ENCODE measurements at regions not wholly inside any gene's neighbourhood (a gene's known extent, or its start where the extent isn't known, plus 50 kb on each side); places are given as distances from the start of the nearest gene placed in this dataset.

DNA sequence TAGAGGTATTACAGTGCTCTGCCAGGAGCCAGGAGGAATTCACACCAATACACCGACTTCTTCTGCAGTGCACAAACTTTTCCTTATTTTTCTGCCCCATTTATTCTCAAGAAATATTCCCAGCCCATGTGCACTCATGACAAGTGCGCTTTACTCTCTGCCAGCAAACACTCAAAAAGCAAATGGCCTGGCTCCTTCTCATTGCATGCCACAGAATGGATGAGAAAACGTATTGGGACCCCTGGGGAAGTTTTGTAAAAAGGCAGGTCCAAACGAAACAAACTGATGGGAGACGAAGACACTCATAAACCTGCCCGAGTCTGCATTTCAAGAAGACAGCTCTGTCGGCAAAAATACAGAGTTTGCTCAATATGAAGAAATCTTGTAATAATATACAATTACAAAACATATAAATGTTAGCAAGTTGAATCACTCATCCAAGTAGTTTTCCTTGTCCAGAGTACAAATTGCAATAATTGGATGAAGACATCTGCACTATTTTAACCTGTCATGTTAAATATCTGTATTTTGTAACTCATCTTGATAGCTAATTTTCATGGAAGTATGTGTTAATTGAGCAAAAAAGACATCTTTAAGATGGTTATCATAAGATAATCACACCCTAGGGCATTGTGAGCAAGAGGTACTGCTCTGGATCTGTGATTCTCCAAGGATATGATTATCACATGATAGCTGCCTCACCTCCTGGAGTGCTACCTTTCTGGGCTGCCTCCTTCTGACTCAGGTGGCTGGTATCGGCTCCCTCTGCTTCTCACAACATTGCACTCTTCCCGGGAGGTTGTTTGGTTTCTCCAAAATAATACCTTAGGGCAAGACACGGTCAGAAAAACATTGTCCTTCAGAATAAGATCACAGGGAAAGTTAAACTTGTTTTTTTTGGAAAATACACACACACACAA lies 260.8 kb upstream of the G2E3 start:
- no peak overlapping the region for H3K27ac ChIP-seq
- no peaks in the 10 kb centered on the region for H3K36me3 ChIP-seq
- no peak for DNase-seq
- WGBS (ENCODE audit: insufficient coverage, low coverage, low lambda C conversion rate, missing lambda C conversion rate), result 45% methylated on average over 10 of the region's 10 CpGs
- intact Hi-C loops (cut with DNase I), result no loop called here
- no peaks in the 10 kb centered on the region for H3K9me3 ChIP-seq
- H3K4me3 ChIP-seq, result no peak overlapping the region
- no peak for TF ChIP-seq POLR2A (IDR thresholded peaks at IDR 0.05)
- TF ChIP-seq, protein P1, sequence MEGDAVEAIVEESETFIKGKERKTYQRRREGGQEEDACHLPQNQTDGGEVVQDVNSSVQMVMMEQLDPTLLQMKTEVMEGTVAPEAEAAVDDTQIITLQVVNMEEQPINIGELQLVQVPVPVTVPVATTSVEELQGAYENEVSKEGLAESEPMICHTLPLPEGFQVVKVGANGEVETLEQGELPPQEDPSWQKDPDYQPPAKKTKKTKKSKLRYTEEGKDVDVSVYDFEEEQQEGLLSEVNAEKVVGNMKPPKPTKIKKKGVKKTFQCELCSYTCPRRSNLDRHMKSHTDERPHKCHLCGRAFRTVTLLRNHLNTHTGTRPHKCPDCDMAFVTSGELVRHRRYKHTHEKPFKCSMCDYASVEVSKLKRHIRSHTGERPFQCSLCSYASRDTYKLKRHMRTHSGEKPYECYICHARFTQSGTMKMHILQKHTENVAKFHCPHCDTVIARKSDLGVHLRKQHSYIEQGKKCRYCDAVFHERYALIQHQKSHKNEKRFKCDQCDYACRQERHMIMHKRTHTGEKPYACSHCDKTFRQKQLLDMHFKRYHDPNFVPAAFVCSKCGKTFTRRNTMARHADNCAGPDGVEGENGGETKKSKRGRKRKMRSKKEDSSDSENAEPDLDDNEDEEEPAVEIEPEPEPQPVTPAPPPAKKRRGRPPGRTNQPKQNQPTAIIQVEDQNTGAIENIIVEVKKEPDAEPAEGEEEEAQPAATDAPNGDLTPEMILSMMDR (IDR thresholded peaks at IDR 0.05), result no peak
- ATAC-seq, result no peak
- no peaks in the 10 kb centered on the region for H3K27me3 ChIP-seq
- H3K4me1 ChIP-seq, result no peaks in the 10 kb centered on the region

GRCh38 chr14:30299915-30300314 lies 259.0 kb upstream of the G2E3 start:
- no peaks in the 10 kb centered on the region for H3K36me3 ChIP-seq
- DNase-seq (no peak), ATAC-seq (no peak)
- no peaks in the 10 kb centered on the region for H3K9me3 ChIP-seq
- no peak for TF ChIP-seq POLR2A (IDR thresholded peaks at IDR 0.05)
- TF ChIP-seq, protein P1 (IDR thresholded peaks at IDR 0.05), result no peak
- no peak overlapping the region for H3K27ac ChIP-seq
- no peaks in the 10 kb centered on the region for H3K27me3 ChIP-seq
- no peak overlapping the region for H3K4me3 ChIP-seq
- no peaks in the 10 kb centered on the region for H3K4me1 ChIP-seq
- intact Hi-C loops (cut with DNase I), result no loop called here
- WGBS (ENCODE audit: insufficient coverage, low coverage, low lambda C conversion rate, missing lambda C conversion rate), result 51% methylated on average over 8 of the region's 8 CpGs

GRCh38 chr14:30303350-30303749 lies 255.6 kb upstream of the G2E3 start:
- TF ChIP-seq, protein P1 (IDR thresholded peaks at IDR 0.05), result no peak
- TF ChIP-seq POLR2A (IDR thresholded peaks at IDR 0.05), result no peak

GRCh38 chr14:30305346-30305745 lies 253.6 kb upstream of the G2E3 start:
- ATAC-seq, result no peak
- H3K9me3 ChIP-seq, result no peaks in the 10 kb centered on the region
- 27% methylated on average over 1 of the region's 1 CpG for WGBS (ENCODE audit: insufficient coverage, low coverage, low lambda C conversion rate, missing lambda C conversion rate)
- TF ChIP-seq, protein P1 (IDR thresholded peaks at IDR 0.05), result no peak
- TF ChIP-seq POLR2A (IDR thresholded peaks at IDR 0.05), result no peak
- no peak overlapping the region for H3K27ac ChIP-seq
- no peaks in the 10 kb centered on the region for H3K36me3 ChIP-seq
- intact Hi-C loops (cut with DNase I), result no loop called here
- no peak for DNase-seq
- H3K4me1 ChIP-seq, result no peaks in the 10 kb centered on the region
- no peak overlapping the region for H3K4me3 ChIP-seq
- H3K27me3 ChIP-seq, result no peaks in the 10 kb centered on the region

More at GRCh38 chr14:30303350-30303749, 255.6 kb upstream of the G2E3 start:
- no peak overlapping the region for H3K27ac ChIP-seq
- H3K27me3 ChIP-seq, result no peaks in the 10 kb centered on the region
- intact Hi-C loops (cut with DNase I), result no loop called here
- no peaks in the 10 kb centered on the region for H3K9me3 ChIP-seq
- DNase-seq (no peak), ATAC-seq (no peak)
- no peak overlapping the region for H3K4me3 ChIP-seq
- 58% methylated on average over 1 of the region's 1 CpG for WGBS (ENCODE audit: insufficient coverage, low coverage, low lambda C conversion rate, missing lambda C conversion rate)
- H3K36me3 ChIP-seq, result no peaks in the 10 kb centered on the region
- no peaks in the 10 kb centered on the region for H3K4me1 ChIP-seq
